ENCODE measurements at regions not wholly inside any gene's neighbourhood (a gene's known extent, or its start where the extent isn't known, plus 50 kb on each side); places are given as distances from the start of the nearest gene placed in this dataset.
A peak's percentile ranks its signal among the peaks of the same experiment; 100 is the strongest.
"Not testable (repeated sequence)": the region's sequence is repeated elsewhere in the genome, so short reads cannot be mapped to it uniquely, and the experiment has no call there.

DNA sequence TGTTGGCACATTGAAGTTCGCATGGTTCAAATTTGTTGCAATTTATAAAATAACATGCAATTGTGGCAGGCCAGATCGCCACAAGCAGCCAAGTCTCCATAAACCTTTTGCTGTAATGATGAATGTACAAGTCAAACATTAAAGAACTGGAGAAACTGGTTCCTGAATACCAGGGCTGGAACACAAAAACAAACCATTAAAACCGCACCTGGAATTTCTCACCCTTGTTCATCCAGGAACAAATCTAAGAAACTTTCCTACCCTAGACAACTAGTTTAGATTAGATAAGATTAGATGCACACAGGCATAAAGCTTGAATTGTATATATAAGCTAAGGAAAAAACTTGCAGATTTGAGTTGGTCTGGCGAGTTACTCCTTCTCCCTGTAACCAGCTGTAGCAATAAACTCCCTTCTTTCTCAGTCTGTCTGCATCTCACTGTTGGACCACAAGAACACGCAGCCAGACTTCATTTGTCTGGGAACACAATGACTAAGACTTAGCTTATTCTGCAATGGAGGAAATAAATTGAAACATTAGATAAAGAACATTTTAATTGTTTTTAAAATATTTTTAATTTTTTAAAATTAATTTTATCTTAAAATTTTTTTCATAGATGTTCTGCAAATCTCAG is 1835.5 kb upstream of the LRRTM1 start:
- FAIRE-seq = no peak

GRCh38 chr2:82137441-82137840 is 1832.9 kb upstream of the LRRTM1 start:
- no peak for FAIRE-seq

GRCh38 chr2:82128051-82128450 is 1823.5 kb upstream of the LRRTM1 start:
- no peak for FAIRE-seq

GRCh38 chr2:82124629-82125028 is 1820.1 kb upstream of the LRRTM1 start:
- FAIRE-seq = no peak

DNA sequence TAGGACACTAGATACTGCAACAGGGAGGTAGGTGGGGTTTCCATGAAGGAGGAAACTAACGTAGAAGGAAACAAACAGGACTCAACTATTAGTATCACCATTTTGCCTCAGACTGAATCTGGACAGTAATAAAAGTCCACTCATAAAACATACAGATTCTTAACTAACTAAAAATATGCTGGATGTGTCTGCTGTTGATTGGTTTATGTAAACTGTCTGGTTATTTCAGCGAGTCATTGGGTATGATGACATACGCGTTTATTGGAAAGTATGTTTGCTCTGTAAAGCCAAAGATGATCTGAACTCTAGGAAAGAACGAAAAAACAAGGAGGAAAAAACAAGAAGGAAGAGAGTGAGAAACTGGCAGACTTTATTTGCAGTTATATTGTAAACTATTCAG is 1816.1 kb upstream of the LRRTM1 start:
- peak; percentile 5 for FAIRE-seq

- peak; percentile 78 for FAIRE-seq
Measured at GRCh38 chr2:82120115-82120514, 1815.6 kb upstream of the LRRTM1 start.

DNA sequence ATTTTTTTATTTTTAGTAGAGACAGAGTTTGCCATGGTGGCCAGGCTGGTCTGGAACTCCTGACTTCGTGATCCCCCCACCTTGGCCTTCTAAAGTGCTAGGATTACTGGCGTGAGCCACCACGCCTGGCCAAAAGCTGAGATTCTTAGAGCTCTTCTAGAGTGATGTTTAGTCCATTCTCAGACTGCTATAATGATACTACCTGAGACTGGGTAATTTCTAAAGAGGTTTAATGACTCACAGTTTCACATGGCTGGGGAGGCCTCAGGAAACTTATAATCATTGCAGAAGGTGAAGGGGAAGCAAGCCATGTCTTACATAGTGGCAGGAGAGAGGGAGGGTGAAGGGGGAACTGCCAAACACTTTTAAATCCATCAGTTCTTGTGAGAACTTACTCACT is 1804.9 kb upstream of the LRRTM1 start:
- no peak for FAIRE-seq

GRCh38 chr2:82098617-82099016 is 1794.1 kb upstream of the LRRTM1 start:
- no peak for FAIRE-seq

DNA sequence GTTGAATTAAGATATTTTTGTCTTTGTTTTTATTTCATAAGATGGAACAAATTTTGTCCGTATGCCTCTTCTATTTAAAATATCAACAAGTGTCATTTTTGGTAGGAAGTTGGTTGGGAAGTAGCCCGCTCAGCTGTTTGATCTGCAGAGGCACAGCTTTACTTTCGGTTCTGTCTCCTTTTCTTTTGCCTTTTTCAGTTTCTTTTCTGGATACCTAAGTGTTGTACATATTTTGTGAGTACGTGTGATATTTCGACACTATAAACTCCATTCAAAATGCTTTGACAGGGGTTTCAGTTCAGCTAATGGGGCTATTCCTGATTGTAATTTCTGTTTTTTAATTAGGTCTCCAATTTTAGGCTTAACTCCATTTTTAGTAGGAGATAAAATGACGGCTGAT is 1785.0 kb upstream of the LRRTM1 start:
- no peak for FAIRE-seq

DNA sequence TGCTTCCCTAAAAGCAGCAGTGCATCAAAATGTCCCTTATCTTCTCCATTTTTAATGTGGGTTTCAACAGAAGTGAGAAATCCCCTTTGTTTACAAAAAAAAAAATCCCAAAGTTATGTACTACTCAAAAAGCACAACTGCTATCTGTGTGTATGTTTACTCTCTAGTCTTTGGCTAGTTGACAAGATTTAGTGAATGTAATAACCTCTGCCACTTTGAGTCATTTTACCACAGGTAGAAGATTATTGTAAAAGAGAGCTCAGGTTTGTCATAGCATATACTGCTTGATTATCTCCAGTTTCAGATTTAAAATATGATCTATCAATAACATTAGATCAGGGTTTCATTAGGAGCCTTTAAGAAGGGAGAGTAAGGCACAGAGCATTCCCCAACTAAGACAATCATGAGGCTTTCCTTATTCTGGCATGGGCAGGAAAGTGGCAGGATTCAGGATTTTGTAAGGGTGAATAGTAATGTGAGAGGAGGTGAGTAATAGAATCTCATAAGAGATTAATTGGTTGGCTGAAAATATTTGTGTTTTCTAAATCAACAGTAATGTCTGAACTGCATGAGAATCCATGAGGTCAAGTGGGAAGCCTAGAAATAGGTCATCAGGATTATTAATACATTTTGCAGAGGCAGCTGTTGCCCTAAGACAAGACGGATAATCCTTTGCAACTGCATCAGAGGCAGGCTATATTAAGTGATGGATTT is 1780.3 kb upstream of the LRRTM1 start:
- no peak for FAIRE-seq

- FAIRE-seq = no peak
Measured at GRCh38 chr2:82075875-82076274, 1771.3 kb upstream of the LRRTM1 start.

DNA sequence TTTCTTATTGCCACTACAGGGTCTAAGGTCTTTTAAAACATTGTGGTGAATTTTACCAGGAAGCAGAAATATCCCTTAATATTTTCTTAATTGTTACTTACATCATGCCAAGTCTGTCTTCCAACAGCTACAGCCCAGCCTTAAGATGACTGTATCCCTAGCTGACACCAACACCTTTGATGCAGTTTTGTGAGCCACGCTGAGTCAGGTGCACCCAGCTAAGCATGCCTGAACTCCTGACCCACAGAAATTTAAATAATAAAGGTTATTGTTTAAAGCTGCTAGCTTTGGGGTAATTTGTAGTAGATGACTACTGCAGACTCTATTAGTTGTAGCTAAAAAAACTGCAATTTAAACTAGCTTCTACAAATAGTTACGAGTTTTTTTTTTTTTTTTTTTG is 1757.9 kb upstream of the LRRTM1 start:
- FAIRE-seq = no peak

- FAIRE-seq = no peak
Measured at GRCh38 chr2:82055846-82056245, 1751.3 kb upstream of the LRRTM1 start.

DNA sequence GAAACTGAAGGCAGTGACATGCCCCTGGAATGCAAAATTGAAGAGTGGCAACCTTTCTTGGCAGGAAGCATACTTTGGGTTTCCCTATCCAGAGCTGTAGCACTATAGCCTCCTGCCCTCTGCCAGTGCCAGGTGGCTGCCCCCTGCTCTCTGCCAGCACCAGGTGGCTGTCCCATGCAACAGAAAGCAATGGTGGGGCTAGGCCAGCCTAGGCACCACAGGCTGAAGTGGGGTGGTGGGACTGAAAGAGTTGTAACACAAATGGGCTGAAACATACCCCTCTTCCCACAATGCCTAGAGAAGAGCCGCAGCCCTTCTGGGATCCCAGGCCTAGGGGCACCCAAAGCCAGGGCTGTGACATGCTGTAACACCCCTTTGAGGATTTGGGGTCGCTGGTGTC is 1739.3 kb upstream of the LRRTM1 start:
- no peak for FAIRE-seq

DNA sequence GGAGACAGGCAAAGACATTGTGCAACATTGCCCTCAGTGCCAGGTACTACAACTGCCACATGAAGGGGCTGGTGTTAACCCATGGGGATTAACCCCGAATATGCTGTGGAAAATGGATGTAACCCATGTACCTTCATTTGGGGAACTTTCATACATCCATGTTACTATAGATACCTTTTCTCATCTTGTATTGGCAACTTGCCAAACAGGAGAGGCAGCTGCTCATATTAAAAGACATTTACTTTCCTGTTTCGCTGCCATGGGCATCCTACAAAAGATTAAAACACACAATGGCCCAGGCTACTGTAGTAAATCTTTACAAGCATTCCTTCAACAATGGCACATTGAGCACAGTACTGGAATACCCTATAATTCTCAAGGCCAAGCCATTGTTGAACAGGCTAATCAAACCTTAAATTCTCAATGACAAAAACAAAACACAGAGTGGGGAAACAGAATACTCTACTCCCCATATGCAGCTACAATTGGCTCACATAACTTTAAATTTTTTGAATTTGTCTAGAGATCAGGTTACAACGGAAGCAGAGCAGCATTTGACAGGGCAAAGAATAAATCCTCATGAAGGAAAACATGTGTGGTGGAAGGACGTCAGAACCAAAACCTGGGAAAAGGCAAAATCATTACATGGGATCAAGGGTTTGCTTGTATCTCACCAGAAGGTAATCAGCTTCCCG is 1723.5 kb upstream of the LRRTM1 start:
- FAIRE-seq = no peak

GRCh38 chr2:82023710-82024109 is 1719.2 kb upstream of the LRRTM1 start:
- no peak for FAIRE-seq

DNA sequence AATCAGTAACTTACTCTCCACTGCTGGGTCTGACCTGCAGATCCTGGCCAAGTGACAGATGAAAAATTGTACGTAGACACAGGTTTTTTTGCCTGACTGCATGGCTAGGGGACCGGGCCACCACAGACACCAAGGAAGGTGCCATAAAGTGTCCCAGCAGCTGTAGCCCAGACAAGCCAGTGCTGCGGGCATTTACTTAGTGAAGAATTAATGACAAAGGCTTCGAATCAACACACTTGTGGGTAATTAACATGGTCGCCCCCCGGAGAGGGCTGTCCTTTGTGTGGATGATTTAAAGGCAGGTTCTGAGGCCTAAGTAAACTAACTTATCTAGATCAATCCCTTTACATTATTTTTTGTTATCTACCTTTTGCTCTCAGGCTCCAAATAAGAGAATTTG is 1709.1 kb upstream of the LRRTM1 start:
- FAIRE-seq = no peak

GRCh38 chr2:82007071-82007664 is 1702.6 kb upstream of the LRRTM1 start:
- no peak for FAIRE-seq

DNA sequence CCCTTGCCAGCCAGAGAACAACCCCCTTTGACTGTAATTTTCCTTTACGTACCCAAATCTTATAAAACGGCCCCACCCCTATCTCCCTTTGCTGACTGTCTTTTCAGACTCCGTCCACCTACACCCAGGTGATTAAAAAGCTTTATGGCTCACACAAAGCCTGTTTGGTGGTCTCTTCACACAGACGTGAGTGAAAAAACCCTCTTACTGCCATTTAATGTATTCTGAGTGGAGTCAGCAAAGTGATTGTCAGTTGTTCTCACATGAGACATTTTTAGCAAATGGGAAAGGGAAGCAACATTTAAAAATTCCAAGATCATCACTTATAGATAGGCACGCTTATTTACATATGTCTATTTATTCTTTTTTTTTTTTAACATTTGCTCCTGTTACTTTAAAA is 1701.3 kb upstream of the LRRTM1 start:
- FAIRE-seq = not testable (repeated sequence)

DNA sequence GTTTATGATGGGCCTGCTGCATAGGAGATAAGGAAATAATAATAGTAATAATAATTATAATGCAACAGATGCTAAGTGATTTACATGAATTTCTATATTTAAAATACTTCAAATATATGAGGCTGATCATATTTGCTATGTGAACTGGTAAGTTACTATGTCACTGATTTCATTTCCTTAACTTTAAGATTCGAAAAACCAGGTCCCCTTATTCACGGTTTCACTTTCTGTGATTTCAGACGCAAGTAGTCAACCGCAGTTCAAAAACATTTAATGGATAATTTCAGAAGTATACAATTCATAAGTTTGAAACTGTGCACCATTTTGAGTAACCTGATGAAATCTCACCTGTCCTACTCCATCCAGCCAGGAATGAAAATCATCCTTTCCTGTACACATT is 1697.1 kb upstream of the LRRTM1 start:
- FAIRE-seq = no peak

DNA sequence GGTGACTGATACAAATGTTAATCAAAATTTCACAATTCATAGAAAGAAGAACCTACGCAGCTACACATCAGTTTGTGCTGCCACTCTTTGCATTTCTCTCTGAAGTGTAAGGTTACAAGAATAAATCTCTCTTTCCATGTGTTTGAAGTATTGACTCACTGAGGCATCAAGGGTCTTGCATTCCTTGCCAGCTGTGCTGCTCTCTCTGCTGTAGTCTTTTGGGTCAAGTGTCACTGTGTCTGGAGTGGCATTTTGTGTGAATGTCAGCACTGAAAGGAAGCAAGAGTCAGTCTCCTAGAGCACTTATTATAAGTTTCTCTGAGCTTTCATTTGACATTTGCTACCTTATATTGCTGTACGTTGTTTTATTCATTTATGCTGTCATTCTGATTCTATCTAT is 1696.1 kb upstream of the LRRTM1 start:
- no peak for FAIRE-seq

DNA sequence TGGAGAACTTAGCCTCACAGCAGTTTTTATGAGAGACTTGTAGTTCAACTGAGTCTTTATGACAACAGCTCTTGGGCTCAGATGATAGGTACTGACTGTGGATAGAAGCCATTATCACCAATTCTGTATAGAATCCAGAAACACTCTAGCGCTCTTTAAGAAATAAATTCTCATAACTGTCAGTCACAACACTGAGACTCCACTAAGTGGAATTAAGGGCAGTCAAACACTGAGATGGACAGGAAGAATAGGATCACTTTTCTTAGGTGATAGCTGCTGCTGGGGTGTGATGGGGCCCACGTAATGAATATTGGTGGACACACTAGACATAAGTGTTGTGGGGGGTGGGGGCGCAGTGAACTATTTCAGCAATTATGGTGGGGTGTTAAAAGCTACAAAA is 1691.8 kb upstream of the LRRTM1 start:
- FAIRE-seq = no peak

DNA sequence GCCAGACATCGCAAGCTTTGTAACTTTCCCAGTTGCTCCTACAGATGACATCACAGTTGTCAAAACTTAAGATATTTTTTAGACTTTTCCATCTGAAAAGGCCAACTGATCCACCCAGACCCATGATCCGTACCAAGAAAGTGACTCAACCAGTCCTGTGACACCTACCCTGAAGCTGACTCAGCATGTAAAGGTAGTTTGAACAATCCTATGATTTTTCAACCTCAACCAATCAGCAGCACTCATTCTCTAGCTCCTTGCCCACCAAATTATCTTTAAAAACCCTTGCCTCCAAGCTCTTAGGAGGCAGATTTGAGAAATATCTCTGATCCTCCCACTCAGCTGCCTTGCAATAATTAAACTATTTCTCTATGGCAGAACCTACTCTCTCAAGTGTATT is 1686.7 kb upstream of the LRRTM1 start:
- no peak for FAIRE-seq

- no peak for FAIRE-seq
Measured at GRCh38 chr2:81987370-81987769, 1682.8 kb upstream of the LRRTM1 start.
